SK-MEL-5 (cell line): ENCODE measurements at regions not wholly inside any gene's neighbourhood (a gene's known extent, or its start where the extent isn't known, plus 50 kb on each side); places are given as distances from the start of the nearest gene placed in this dataset.

Experiments used
- DNase-seq: peaks from one replicate; pipeline ENCODE4 v3.0.0-alpha.2; 2016; ENCODE audit warnings: low read depth, low spot score
- in situ Hi-C: cut with HindIII; loops from 2 replicates; pipeline ENCODE4 v1.10.0; 2016; ENCODE audit warnings: low sequenced_read_pairs, high pct_unique_total_duplicates, low pct_unique_long_range_greater_than_20kb

DNA sequence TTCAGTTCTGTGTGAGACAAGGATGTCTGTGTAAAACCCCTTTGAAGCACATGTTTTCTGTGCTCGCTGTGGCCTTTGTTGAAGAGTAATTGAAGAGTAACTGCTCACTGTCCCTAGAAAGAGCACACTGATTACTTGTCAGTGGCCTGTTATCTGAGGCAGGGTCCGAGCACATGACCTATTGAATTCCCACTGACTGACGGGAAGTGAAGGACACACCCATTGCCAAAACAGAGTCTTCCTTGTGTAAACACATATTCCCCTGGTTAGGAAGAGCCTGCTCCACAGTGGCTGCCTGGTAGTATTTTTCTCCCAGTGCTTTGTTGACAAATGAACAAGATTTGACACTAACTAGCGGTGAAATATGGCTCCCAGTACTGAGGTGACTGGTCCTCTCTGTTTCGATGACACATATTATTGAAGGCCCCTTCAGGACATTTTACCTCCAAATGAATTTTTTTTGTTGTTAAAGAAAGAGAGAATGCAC, 148.5 kb upstream of the GYPC start:
- in situ Hi-C loops: no loop called here
- DNase-seq: peak; percentile 98

DNA sequence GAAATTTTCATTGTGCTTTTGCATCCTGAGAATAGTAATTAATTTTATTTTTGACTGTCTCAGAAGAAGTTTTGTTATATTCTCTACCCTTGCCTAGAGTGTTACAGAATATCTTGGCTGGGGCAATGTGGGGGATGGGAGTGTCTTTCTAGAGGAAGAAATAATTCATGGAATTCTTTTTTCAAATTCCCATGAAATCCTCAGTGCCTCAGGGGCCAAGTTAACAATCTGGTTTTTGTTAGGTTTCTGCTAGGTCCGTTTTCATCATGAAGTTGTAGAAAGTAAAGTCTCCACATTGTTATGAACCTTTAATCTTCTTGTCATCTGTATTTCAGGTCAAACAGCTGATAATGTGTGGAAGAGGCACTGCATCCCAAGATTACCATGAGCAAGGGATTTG, 145.6 kb upstream of the GYPC start:
- in situ Hi-C loops: no loop called here
- peak; percentile 79 for DNase-seq

DNA sequence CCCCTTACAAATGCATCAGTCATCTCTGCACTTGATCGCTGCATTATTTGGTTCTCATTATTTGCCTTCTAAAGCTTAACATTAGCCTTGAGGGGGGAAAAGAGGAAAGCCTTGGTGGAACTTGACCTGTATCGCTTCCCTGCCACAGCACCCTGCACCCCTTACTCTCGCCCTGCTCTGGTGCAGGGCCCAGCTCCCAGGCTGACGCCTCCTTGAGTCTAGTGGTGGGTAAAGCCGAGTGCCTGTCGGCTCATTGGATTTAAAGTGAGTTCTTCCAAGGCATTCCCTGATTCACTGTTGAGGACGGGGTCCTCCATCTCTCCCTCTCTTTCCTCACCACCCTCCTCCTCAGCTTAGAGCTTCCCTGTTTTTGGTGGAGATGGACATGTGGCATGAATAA, 145.0 kb upstream of the GYPC start:
- DNase-seq: no peak
- in situ Hi-C loops: no loop called here

- DNase-seq: no peak
- in situ Hi-C loops: no loop called here
These were observed 143.9 kb upstream of the GYPC start for GRCh38 chr2:126512026-126512425.

DNA sequence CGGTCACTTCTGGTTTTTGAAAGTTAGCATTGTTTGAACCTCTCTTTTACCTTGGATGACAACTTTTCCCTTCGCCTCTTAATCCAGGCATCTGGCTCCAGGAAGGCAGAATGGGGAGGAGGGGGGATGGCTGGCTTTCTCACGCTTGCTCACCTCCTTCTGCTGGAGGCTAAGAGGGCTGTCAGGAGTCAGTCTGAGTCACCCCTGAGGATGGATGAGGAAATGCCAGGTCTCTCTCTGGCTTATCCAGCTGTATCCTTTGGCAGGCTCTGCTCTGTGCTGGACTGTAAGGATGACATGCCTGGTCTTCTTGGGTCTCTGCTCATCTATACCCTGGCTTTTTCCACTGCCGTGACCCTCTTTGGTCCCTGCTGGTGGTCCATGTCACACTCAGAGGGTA, 142.9 kb upstream of the GYPC start:
- DNase-seq: no peak

DNA sequence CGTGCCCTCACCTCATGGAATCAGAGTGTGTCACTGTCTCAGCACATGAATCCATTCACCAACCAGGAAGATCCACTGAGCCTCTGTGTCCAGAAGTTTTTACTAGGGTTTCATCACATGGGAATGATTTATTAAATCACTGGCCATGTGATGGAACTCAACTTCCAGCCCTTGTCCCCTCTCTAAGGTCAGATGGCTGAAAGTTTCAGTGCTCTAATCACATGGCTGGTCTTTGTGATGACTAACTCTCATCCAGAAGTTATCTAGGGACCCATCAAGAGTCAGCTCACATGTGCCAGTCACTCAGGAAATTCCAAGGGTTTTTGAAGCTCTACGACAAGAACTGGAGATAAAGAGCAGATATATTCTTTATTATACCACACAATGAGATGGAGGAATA, 140.5 kb upstream of the GYPC start:
- in situ Hi-C loops: no loop called here
- DNase-seq: peak; percentile 22

More for the DNA sequence above, 142.9 kb upstream of the GYPC start:
- in situ Hi-C loops: no loop called here

DNA sequence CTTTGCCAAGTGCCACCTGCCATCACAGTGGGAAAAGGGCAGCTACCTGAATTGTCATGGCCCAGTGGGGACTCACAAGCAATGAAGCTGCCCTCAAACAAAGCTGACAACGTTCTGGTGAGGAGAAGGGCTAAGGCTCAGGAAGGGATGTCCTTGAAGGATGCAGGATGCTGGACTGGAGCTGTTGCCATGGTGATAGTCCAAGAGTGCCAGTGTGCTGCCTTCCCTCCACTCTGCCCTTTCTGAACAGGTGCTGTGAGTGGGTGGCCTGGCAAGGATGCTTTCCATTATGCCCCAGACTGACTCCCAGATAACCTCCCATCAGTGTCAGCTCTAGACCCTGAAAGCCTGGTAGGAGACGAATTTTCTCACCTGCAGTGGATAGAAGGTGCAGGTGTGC, 137.8 kb upstream of the GYPC start:
- in situ Hi-C loops: no loop called here
- no peak for DNase-seq

- in situ Hi-C loops: no loop called here
- DNase-seq: peak; percentile 64
These were observed 128.0 kb upstream of the GYPC start for GRCh38 chr2:126527836-126528490.

DNA sequence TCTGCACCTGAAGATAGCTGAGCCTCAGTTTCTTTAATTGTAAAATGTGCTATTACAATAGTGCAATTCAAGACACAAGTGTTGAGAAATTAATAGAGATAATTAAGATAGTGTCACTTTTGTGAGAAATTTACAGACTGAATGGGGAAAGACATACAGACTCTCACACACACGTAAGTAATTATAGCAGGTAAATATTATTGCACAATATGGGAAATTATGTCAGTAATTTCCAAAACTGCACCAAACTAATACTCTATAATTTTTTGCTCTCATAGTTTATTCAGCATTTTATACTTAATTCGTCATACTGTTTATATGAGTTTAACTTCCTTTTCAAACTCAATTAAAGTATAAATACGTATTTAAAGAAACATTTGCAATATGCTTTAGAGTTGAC, 124.9 kb upstream of the GYPC start:
- in situ Hi-C loops: no loop called here
- DNase-seq: no peak

DNA sequence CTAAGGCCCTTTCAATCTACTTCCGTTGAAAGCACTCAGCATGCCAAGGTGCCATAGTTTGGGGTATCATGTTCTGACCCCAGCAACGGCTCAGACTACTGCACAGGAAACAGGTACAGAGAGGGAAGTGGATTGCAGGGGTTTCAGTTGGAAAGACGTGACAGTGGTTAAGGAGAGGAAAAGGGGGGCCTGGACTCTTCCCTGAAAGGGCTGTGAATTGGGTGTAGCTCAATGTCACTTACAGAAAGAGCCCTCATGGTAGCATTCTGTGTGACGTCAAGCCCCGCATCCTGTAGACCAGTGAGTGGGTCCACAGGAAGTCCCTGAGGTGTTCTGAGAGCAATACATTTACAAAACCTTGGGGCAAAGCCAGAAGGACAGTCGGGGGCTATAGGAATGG, 121.5 kb upstream of the GYPC start:
- in situ Hi-C loops: no loop called here

GRCh38 chr2:126535408-126535807, 120.5 kb upstream of the GYPC start:
- in situ Hi-C loops: no loop called here
- DNase-seq: no peak

More for the DNA sequence above, 121.5 kb upstream of the GYPC start:
- no peak for DNase-seq

- in situ Hi-C loops: no loop called here
- DNase-seq: no peak
These were observed 119.3 kb upstream of the GYPC start for GRCh38 chr2:126536605-126537200.

DNA sequence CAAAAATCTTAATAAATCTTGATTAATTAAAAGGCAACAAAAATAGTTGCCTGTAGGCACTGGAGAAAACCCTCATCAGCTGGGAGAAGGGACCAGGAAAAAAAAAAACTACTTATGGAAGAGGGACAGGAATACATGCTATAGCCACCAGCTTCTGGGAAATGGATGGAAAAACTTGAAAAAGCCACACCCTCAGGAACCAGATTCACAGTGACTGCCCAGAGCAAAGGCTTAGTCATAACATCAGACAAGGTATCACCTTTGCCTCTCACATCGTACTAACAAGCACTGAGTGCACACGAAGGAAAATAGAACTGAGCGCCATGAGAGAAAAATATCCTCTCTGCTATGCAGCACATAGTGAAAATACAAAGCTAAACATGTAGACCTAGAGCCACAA, 116.9 kb upstream of the GYPC start:
- DNase-seq: no peak
- in situ Hi-C loops: no loop called here

GRCh38 chr2:126542247-126542646, 113.7 kb upstream of the GYPC start:
- in situ Hi-C loops: no loop called here
- DNase-seq: no peak

DNA sequence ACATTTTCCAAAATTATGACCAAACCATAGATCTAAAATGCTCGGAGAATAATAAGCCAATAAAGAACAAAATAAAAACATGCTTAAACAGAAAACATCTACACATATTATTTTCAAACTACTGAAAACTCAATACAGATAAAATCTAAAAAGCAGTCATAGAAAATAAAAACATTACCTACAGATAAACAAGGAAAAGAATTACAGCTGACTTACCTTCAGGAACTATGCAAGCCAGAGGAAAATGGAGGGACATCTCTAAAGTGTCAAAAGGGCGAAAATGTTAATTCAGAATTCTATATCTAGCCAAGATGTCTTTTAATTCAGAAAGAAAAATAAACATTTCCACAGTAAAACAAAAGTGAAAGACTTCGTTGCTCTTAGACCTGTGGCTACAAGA, 112.9 kb upstream of the GYPC start:
- in situ Hi-C loops: no loop called here
- peak; percentile 11 for DNase-seq

DNA sequence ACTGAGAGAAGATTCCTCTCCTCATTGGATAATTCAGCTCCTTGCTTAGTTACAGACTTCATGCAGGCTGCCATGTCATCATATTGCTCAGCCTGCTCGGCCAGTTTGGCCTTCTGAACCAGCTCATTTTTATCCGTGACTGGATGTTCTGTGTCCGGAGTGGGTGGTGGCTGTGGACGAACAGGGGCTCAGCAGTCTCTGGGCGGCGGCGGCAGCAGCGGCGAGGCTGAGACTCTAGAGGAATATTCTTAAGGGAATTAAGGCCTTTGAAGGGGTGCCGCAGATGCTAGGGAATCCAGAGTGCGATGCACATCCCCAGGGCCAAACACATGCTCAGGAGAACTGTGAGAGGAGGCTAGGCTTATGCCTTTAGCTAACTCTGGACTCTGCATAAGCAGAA, 97.9 kb upstream of the GYPC start:
- no peak for DNase-seq

DNA sequence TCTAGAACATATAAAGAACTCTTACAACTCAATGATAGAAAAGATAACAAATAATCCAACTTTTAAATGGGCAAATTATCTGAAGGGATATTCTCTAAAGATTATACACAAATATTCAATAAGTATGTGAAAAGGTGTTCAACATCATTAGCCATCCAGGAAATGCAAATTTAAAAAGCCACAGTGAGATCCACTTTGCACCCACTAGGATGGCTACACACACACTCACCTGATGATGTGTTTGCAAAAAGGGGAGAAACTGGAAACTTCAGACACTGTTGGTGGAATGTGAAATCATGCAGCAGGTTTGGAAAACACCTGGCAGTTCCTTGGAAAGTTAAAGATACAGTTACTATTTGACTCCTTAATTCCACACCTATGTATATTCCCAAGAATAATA, 87.2 kb upstream of the GYPC start:
- in situ Hi-C loops: no loop called here
- DNase-seq: no peak

More for the DNA sequence above, 97.9 kb upstream of the GYPC start:
- in situ Hi-C loops: no loop called here

GRCh38 chr2:126571403-126571802, 84.6 kb upstream of the GYPC start:
- in situ Hi-C loops: no loop called here
- no peak for DNase-seq

GRCh38 chr2:126575631-126576030, 80.3 kb upstream of the GYPC start:
- in situ Hi-C loops: no loop called here
- DNase-seq: no peak
